ENCODE measurements at regions not wholly inside any gene's neighbourhood (a gene's known extent, or its start where the extent isn't known, plus 50 kb on each side); places are given as distances from the start of the nearest gene placed in this dataset.

- no peak for DNase-seq
- no peaks in the 10 kb centered on the region for H3K36me3 ChIP-seq
- H3K9me3 ChIP-seq: no peaks in the 10 kb centered on the region
- H3K27ac ChIP-seq: no peak overlapping the region
- H3K27me3 ChIP-seq: no peaks in the 10 kb centered on the region
- TF ChIP-seq CTCF (IDR thresholded peaks at IDR 0.05 in 4 of 5, conservative IDR thresholded peaks at IDR 0.05 in 1 of 5) (no peak), POLR2A (IDR thresholded peaks at IDR 0.05) (no peak)
- H3K4me3 ChIP-seq: no peak overlapping the region
- ATAC-seq: no peak
- in situ Hi-C loops (cut with MboI; ENCODE audit: low sequenced_read_pairs in 4 of 4): no loop called here
- peaks cover 16 to 21% of the 10 kb centered on the region in 2 donors for H3K4me1 ChIP-seq
- intact Hi-C loops (cut with DNase I; ENCODE audit: low total_unique reads): no loop called here
Observed at GRCh38 chr10:78995987-78996791, 72.6 kb upstream of the ZMIZ1 start.

- H3K27me3 ChIP-seq: no peaks in the 10 kb centered on the region
- no peaks in the 10 kb centered on the region for H3K36me3 ChIP-seq
- TF ChIP-seq CTCF (IDR thresholded peaks at IDR 0.05 in 4 of 5, conservative IDR thresholded peaks at IDR 0.05 in 1 of 5) (no peak), POLR2A (IDR thresholded peaks at IDR 0.05) (no peak)
- no peak overlapping the region for H3K4me3 ChIP-seq
- H3K27ac ChIP-seq: peak overlapping the region in 3 of 4 donors; percentile 72 to 75 (median 74)
- ATAC-seq: no peak
- H3K9me3 ChIP-seq: no peaks in the 10 kb centered on the region
- peaks cover 18 to 21% of the 10 kb centered on the region in 2 donors for H3K4me1 ChIP-seq
- in situ Hi-C loops (cut with MboI; ENCODE audit: low sequenced_read_pairs in 4 of 4) (no loop called here), intact Hi-C loops (cut with DNase I; ENCODE audit: low total_unique reads) (no loop called here)
- DNase-seq: no peak
Observed at GRCh38 chr10:78996792-78997129, 72.0 kb upstream of the ZMIZ1 start.

- Histone ChIP-seq H3K4me3 (no peak overlapping the region), H3K9me3 (no peaks in the 10 kb centered on the region), H3K4me1 (peaks cover 24 to 29% of the 10 kb centered on the region in 2 donors), H3K27me3 (no peaks in the 10 kb centered on the region), H3K27ac (peak overlapping the region; percentile 63 to 75 (median 73)), H3K36me3 (no peaks in the 10 kb centered on the region)
- intact Hi-C loops (cut with DNase I; ENCODE audit: low total_unique reads) (no loop called here), in situ Hi-C loops (cut with MboI; ENCODE audit: low sequenced_read_pairs in 4 of 4) (no loop called here)
- TF ChIP-seq POLR2A (IDR thresholded peaks at IDR 0.05) (no peak), CTCF (IDR thresholded peaks at IDR 0.05 in 4 of 5, conservative IDR thresholded peaks at IDR 0.05 in 1 of 5) (no peak)
- DNase-seq (peak in 1 of 2 donors; percentile 87), ATAC-seq (peak; percentile 53 to 91)
Observed at GRCh38 chr10:78997635-78998618, 70.8 kb upstream of the ZMIZ1 start.

- in situ Hi-C loops (cut with MboI; ENCODE audit: low sequenced_read_pairs in 4 of 4) (no loop called here), intact Hi-C loops (cut with DNase I; ENCODE audit: low total_unique reads) (no loop called here)
- Histone ChIP-seq H3K27me3 (no peaks in the 10 kb centered on the region), H3K4me1 (peaks cover 37 to 46% of the 10 kb centered on the region in 2 donors), H3K27ac (no peak overlapping the region), H3K9me3 (no peaks in the 10 kb centered on the region), H3K36me3 (no peaks in the 10 kb centered on the region), H3K4me3 (no peak overlapping the region)
- DNase-seq: no peak
- no peak for ATAC-seq
- no peak for TF ChIP-seq CTCF (IDR thresholded peaks at IDR 0.05 in 4 of 5, conservative IDR thresholded peaks at IDR 0.05 in 1 of 5)
- no peak for TF ChIP-seq POLR2A (IDR thresholded peaks at IDR 0.05)
Observed at GRCh38 chr10:79001082-79001885, 67.5 kb upstream of the ZMIZ1 start.

Data from gastrocnemius medialis (tissue), 4 donors.